ENCODE measurements at regions not wholly inside any gene's neighbourhood (a gene's known extent, or its start where the extent isn't known, plus 50 kb on each side); places are given as distances from the start of the nearest gene placed in this dataset.

- DNase-seq = no peak
Measured at GRCh38 chrX:727738-728621, 97.4 kb downstream of the SHOX start.

GRCh38 chrX:725971-726370, 95.4 kb downstream of the SHOX start:
- no peak for DNase-seq

GRCh38 chrX:724256-724655, 93.7 kb downstream of the SHOX start:
- DNase-seq = no peak

GRCh38 chrX:723781-724180, 93.2 kb downstream of the SHOX start:
- DNase-seq = no peak

GRCh38 chrX:721354-721753, 90.8 kb downstream of the SHOX start:
- DNase-seq = no peak

GRCh38 chrX:720825-721224, 90.2 kb downstream of the SHOX start:
- DNase-seq = peak in 1 of 3 experiments; percentile 44

- DNase-seq = no peak
Measured at GRCh38 chrX:720250-720649, 89.7 kb downstream of the SHOX start.

- DNase-seq = no peak
Measured at GRCh38 chrX:716136-716535, 85.5 kb downstream of the SHOX start.

- DNase-seq = no peak
Measured at GRCh38 chrX:714131-714530, 83.5 kb downstream of the SHOX start.
